Liver (tissue), 8 donors: ENCODE measurements at regions not wholly inside any gene's neighbourhood (a gene's known extent, or its start where the extent isn't known, plus 50 kb on each side); places are given as distances from the start of the nearest gene placed in this dataset.

Experiments used
- DNase-seq: peaks from one replicate; pipeline ENCODE4 v3.0.0-alpha.2; 2017; ENCODE audit warnings: low spot score
- H3K27ac ChIP-seq, 2 donors: one replicate each; pipeline ENCODE4 v1.7.0; 2013; ENCODE audit warnings: inconsistent platforms in 2 of 2, low read length in 2 of 2, control low read depth in 1 of 2, low read depth in 1 of 2, mild to moderate bottlenecking in 1 of 2
- H3K27me3 ChIP-seq, 4 donors: one replicate each; pipeline versions ENCODE4 v1.6.1 to v1.7.0; 2013; ENCODE audit warnings: low read length in 3 of 4, inconsistent platforms in 1 of 4, mild to moderate bottlenecking in 1 of 4, moderate library complexity in 1 of 4; ENCODE audit not compliant: control insufficient read depth in 4 of 4, insufficient read depth in 4 of 4
- H3K36me3 ChIP-seq, 4 donors: one replicate each; pipeline versions ENCODE4 v1.6.1 to v1.7.0; 2013; ENCODE audit warnings: low read length in 3 of 4, mild to moderate bottlenecking in 3 of 4, low read depth in 1 of 4, moderate library complexity in 1 of 4; ENCODE audit not compliant: control insufficient read depth in 4 of 4, insufficient read depth in 3 of 4
- H3K4me1 ChIP-seq, 4 donors: one replicate each; pipeline versions ENCODE4 v1.6.1 to v1.7.0; 2013; ENCODE audit warnings: low read length in 3 of 4, mild to moderate bottlenecking in 3 of 4, moderate library complexity in 1 of 4; ENCODE audit not compliant: control insufficient read depth in 4 of 4, insufficient read depth in 4 of 4
- H3K4me3 ChIP-seq, 3 donors: one replicate each; pipeline versions ENCODE4 v1.6.1 to v1.7.0; 2013; ENCODE audit warnings: low read length in 3 of 3, control low read depth in 1 of 3, low read depth in 1 of 3, mild to moderate bottlenecking in 1 of 3
- H3K9ac ChIP-seq, 2 donors: one replicate each; pipeline ENCODE4 v1.7.0; 2013; ENCODE audit warnings: low read length in 2 of 2, mild to moderate bottlenecking in 2 of 2, moderate library complexity in 2 of 2, control low read depth in 1 of 2, low read depth in 1 of 2
- H3K9me3 ChIP-seq, 4 donors: one replicate each; pipeline versions ENCODE4 v1.6.1 to v1.7.0; 2013; ENCODE audit warnings: low read length in 3 of 4; ENCODE audit not compliant: control insufficient read depth in 4 of 4
- CTCF ChIP-seq: fragments of 150-350 bp; IDR thresholded peaks from 2 replicates; pipeline ENCODE4 v1.5.1; 2017; ENCODE audit warnings: improper control_type of control experiment, low read depth, low read length; ENCODE audit not compliant: missing input control
- EGR1 ChIP-seq, 2 donors: IDR thresholded peaks; 2 replicates each; pipeline ENCODE4 v1.6.1; 2016 to 2018; ENCODE audit warnings: antibody characterized with exemption in 2 of 2, low read depth in 2 of 2
- FOXA1 ChIP-seq: IDR thresholded peaks from 2 replicates; pipeline ENCODE4 v1.6.1; 2016; ENCODE audit warnings: antibody characterized with exemption
- GABPA ChIP-seq, 2 donors: IDR thresholded peaks in 1 of 2; conservative IDR thresholded peaks in 1 of 2; 2 replicates each; pipeline ENCODE4 v1.6.1; 2016; ENCODE audit warnings: antibody characterized with exemption in 2 of 2, mild to moderate bottlenecking in 1 of 2, moderate library complexity in 1 of 2
- HNF4A ChIP-seq, 2 donors: conservative IDR thresholded peaks; 2 replicates each; pipeline ENCODE4 v1.6.1; 2016; ENCODE audit warnings: antibody characterized with exemption in 2 of 2, mild to moderate bottlenecking in 2 of 2
- HNF4G ChIP-seq: IDR thresholded peaks from 2 replicates; pipeline ENCODE4 v1.6.1; 2016; ENCODE audit warnings: antibody characterized with exemption
- JUND ChIP-seq, 2 donors: IDR thresholded peaks; 2 replicates each; pipeline ENCODE4 v1.6.1; 2016; ENCODE audit warnings: antibody characterized with exemption in 2 of 2
- MAX ChIP-seq: IDR thresholded peaks from 2 replicates; pipeline ENCODE4 v1.6.1; 2016; ENCODE audit warnings: antibody characterized with exemption
- NR2F2 ChIP-seq: IDR thresholded peaks from 2 replicates; pipeline ENCODE4 v1.6.1; 2016; ENCODE audit warnings: antibody characterized with exemption
- REST ChIP-seq: IDR thresholded peaks from 2 replicates; pipeline ENCODE4 v1.6.1; 2016; ENCODE audit warnings: antibody characterized with exemption, mild to moderate bottlenecking
- RXRA ChIP-seq, 2 donors: IDR thresholded peaks; 2 replicates each; pipeline ENCODE4 v1.6.1; 2017 to 2018; ENCODE audit warnings: antibody characterized with exemption in 2 of 2, mild to moderate bottlenecking in 1 of 2
- SP1 ChIP-seq: IDR thresholded peaks from 2 replicates; pipeline ENCODE4 v1.6.1; 2018; ENCODE audit warnings: antibody characterized with exemption, mild to moderate bottlenecking
- TAF1 ChIP-seq: conservative IDR thresholded peaks from 2 replicates; pipeline ENCODE4 v1.6.1; 2016; ENCODE audit warnings: antibody characterized with exemption, mild to moderate bottlenecking
- WGBS: extraction: QIAGEN DNeasy Blood & Tissue Kit; methylation state at CpG from one replicate; pipeline ENCODE4 v1.1.7; 2013; 5-methylcytosine and 5-hydroxymethylcytosine counted together
- TF ChIP-seq, protein P1 (sequence below): IDR thresholded peaks from 2 replicates; pipeline ENCODE4 v1.6.1; 2016; ENCODE audit warnings: antibody characterized with exemption
- donor health status: healthy.
- donor health status: healthy.
- donor health status: healthy.
- donor health status: healthy.
- donor health status: healthy.

- no peak for TF ChIP-seq REST
- TF ChIP-seq HNF4A (conservative IDR thresholded peaks at IDR 0.05) = no peak
- no peak for TF ChIP-seq JUND (IDR thresholded peaks at IDR 0.05)
- no peak for TF ChIP-seq GABPA (IDR thresholded peaks at IDR 0.05 in 1 of 2, conservative IDR thresholded peaks at IDR 0.05 in 1 of 2)
Measured at GRCh38 chr10:105594296-105594695, 953.2 kb downstream of the SORCS3 start (continued).

DNA sequence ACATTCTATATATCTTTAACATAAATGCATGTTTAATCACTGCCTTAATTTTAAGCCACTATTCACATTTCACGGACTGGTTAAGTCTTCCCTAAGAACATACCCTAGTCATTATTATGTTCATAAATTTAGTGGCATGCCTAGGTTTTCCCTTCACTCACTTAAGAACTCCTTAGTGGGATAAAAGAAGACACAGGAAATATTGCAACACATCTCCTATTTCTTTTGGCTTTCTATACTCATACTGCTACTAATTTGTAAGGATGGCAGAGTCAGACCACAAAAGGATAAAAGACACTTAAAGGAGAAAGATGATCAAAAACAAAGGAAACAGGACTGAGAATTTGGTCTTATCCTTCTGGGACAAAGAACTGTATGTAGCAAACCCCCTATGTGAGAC lies 951.4 kb downstream of the SORCS3 start:
- no peak overlapping the region for H3K9ac ChIP-seq
- DNase-seq = no peak
- H3K27ac ChIP-seq = no peak overlapping the region
- H3K4me3 ChIP-seq = no peak overlapping the region
- TF ChIP-seq CTCF (no peak), RXRA (IDR thresholded peaks at IDR 0.05) (no peak), MAX (no peak), NR2F2 (no peak), FOXA1 (no peak), EGR1 (IDR thresholded peaks at IDR 0.05; ENCODE audit: low read depth in 2 of 2) (no peak), REST (no peak), GABPA (IDR thresholded peaks at IDR 0.05 in 1 of 2, conservative IDR thresholded peaks at IDR 0.05 in 1 of 2) (no peak), HNF4G (no peak), JUND (IDR thresholded peaks at IDR 0.05) (no peak), TAF1 (no peak), HNF4A (conservative IDR thresholded peaks at IDR 0.05) (no peak), SP1 (no peak)
- TF ChIP-seq, protein P1, sequence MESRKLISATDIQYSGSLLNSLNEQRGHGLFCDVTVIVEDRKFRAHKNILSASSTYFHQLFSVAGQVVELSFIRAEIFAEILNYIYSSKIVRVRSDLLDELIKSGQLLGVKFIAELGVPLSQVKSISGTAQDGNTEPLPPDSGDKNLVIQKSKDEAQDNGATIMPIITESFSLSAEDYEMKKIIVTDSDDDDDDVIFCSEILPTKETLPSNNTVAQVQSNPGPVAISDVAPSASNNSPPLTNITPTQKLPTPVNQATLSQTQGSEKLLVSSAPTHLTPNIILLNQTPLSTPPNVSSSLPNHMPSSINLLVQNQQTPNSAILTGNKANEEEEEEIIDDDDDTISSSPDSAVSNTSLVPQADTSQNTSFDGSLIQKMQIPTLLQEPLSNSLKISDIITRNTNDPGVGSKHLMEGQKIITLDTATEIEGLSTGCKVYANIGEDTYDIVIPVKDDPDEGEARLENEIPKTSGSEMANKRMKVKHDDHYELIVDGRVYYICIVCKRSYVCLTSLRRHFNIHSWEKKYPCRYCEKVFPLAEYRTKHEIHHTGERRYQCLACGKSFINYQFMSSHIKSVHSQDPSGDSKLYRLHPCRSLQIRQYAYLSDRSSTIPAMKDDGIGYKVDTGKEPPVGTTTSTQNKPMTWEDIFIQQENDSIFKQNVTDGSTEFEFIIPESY = no peak
- H3K36me3 ChIP-seq = no peaks in the 10 kb centered on the region
- no peaks in the 10 kb centered on the region for H3K9me3 ChIP-seq
- no peaks in the 10 kb centered on the region for H3K4me1 ChIP-seq
- H3K27me3 ChIP-seq = peaks cover 0 to 2% (median 0%) of the 10 kb centered on the region in 4 donors
- WGBS = 74% methylated on average over 1 of the region's 1 CpG
